ENCODE measurements at regions not wholly inside any gene's neighbourhood (a gene's known extent, or its start where the extent isn't known, plus 50 kb on each side); places are given as distances from the start of the nearest gene placed in this dataset.

- no peak for DNase-seq (ENCODE audit: low read depth)
- no peak for TF ChIP-seq CTCF (IDR thresholded peaks at IDR 0.05; ENCODE audit: control insufficient read depth, extremely low read depth, insufficient read depth)
- H3K4me3 ChIP-seq (ENCODE audit: low read depth, low read length), result no peak overlapping the region
Observed at GRCh38 chr9:81077572-81077971, 611.8 kb downstream of the TLE1 start.

DNA sequence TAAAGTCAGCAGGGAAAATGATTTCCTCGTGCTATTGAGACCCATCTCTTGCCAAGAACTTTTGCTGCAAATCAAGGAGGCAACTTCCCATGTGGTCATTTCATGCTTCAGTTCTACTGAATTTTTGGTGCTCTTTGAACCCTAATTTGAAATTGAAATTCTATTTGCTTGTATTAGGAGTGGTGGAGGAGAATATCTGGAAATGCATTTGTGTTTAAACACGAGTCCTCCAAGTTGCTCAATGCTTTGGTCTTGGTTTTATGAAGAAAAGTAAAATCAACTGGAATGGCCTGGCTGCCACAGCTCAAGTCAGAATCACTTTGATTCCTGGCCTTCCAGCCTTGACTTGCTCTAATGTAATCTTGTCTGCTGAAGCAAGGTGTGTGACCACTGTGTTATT lies 613.2 kb downstream of the TLE1 start:
- TF ChIP-seq CTCF (IDR thresholded peaks at IDR 0.05; ENCODE audit: control insufficient read depth, extremely low read depth, insufficient read depth), result no peak
- no peak overlapping the region for H3K4me3 ChIP-seq (ENCODE audit: low read depth, low read length)
- no peak for DNase-seq (ENCODE audit: low read depth)

DNA sequence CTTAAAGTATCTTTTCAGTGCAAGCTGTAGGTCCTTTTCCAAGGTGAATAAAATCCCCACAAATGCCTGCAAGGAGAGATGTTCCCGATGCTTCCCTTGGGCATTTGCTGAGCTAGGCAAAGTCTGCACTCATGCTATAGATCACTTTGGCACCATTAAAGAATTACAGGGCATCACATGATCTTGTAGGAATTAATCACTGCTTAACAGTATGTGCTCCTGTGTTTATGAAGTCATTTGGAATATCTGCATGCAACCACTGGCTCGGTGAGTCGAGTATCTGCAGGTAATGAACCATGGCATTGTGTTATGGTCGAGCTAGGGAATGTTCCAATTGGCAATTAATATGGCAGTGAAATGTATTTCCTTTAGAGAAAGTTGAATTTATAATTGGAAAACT lies 615.1 kb downstream of the TLE1 start:
- no peak for DNase-seq (ENCODE audit: low read depth)
- no peak overlapping the region for H3K4me3 ChIP-seq (ENCODE audit: low read depth, low read length)
- no peak for TF ChIP-seq CTCF (IDR thresholded peaks at IDR 0.05; ENCODE audit: control insufficient read depth, extremely low read depth, insufficient read depth)

- no peak for TF ChIP-seq CTCF (IDR thresholded peaks at IDR 0.05; ENCODE audit: control insufficient read depth, extremely low read depth, insufficient read depth)
- no peak for DNase-seq (ENCODE audit: low read depth)
- no peak overlapping the region for H3K4me3 ChIP-seq (ENCODE audit: low read depth, low read length)
Observed at GRCh38 chr9:81073821-81074220, 615.5 kb downstream of the TLE1 start.

GRCh38 chr9:81072758-81073157 lies 616.6 kb downstream of the TLE1 start:
- H3K4me3 ChIP-seq (ENCODE audit: low read depth, low read length), result no peak overlapping the region
- TF ChIP-seq CTCF (IDR thresholded peaks at IDR 0.05; ENCODE audit: control insufficient read depth, extremely low read depth, insufficient read depth), result no peak
- no peak for DNase-seq (ENCODE audit: low read depth)

GRCh38 chr9:81071108-81071507 lies 618.2 kb downstream of the TLE1 start:
- no peak for DNase-seq (ENCODE audit: low read depth)
- no peak overlapping the region for H3K4me3 ChIP-seq (ENCODE audit: low read depth, low read length)
- no peak for TF ChIP-seq CTCF (IDR thresholded peaks at IDR 0.05; ENCODE audit: control insufficient read depth, extremely low read depth, insufficient read depth)

DNA sequence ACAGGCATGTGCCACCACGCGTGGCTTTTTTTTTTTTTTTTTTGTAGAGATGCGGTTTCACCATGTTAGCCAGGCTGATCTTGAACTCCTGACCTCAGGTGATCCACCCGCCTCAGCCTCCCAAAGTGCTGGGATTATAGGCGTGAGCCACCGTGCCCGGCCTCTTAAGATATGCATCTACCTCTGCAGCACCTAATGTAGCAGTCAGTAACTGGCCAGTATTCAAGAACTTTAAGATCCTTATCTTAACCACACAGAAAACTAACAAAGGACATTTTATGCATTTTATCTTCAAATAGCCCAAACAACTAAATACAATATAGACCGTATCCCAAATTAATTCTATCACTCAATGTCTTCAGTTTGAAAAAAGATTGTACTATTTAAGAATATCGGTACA lies 618.7 kb downstream of the TLE1 start:
- no peak for TF ChIP-seq CTCF (IDR thresholded peaks at IDR 0.05; ENCODE audit: control insufficient read depth, extremely low read depth, insufficient read depth)
- no peak overlapping the region for H3K4me3 ChIP-seq (ENCODE audit: low read depth, low read length)
- peak; percentile 64 for DNase-seq (ENCODE audit: low read depth)
